ENCODE measurements at regions not wholly inside any gene's neighbourhood (a gene's known extent, or its start where the extent isn't known, plus 50 kb on each side); places are given as distances from the start of the nearest gene placed in this dataset.
"Not testable (repeated sequence)": the region's sequence is repeated elsewhere in the genome, so short reads cannot be mapped to it uniquely, and the experiment has no call there.

- FAIRE-seq (no peak), DNase-seq (ENCODE audit: insufficient read length) (no peak)
- no peak for TF ChIP-seq TAF1 (IDR thresholded peaks at IDR 0.05; ENCODE audit: borderline replicate concordance, low read depth, low read length)
- TF ChIP-seq POLR2AphosphoS5 (IDR thresholded peaks at IDR 0.05; ENCODE audit: low read depth, low read length): no peak
- no peak for TF ChIP-seq POLR2A (IDR thresholded peaks at IDR 0.05; ENCODE audit: low read depth, low read length)
Observed at GRCh38 chr5:152104211-152104610, 179.6 kb upstream of the GLRA1 start.

GRCh38 chr5:152102908-152103307, 178.3 kb upstream of the GLRA1 start:
- DNase-seq (ENCODE audit: insufficient read length): not testable (repeated sequence)
- FAIRE-seq: peak; percentile 57

GRCh38 chr5:152102057-152102456, 177.4 kb upstream of the GLRA1 start:
- DNase-seq (ENCODE audit: insufficient read length) (no peak), FAIRE-seq (no peak)
- TF ChIP-seq TAF1 (IDR thresholded peaks at IDR 0.05; ENCODE audit: borderline replicate concordance, low read depth, low read length): no peak
- TF ChIP-seq POLR2A (IDR thresholded peaks at IDR 0.05; ENCODE audit: low read depth, low read length): no peak
- no peak for TF ChIP-seq POLR2AphosphoS5 (IDR thresholded peaks at IDR 0.05; ENCODE audit: low read depth, low read length)

GRCh38 chr5:152100462-152100861, 175.8 kb upstream of the GLRA1 start:
- DNase-seq (ENCODE audit: insufficient read length) (no peak), FAIRE-seq (no peak)
- TF ChIP-seq POLR2A (IDR thresholded peaks at IDR 0.05; ENCODE audit: low read depth, low read length): no peak
- TF ChIP-seq POLR2AphosphoS5 (IDR thresholded peaks at IDR 0.05; ENCODE audit: low read depth, low read length): no peak
- no peak for TF ChIP-seq TAF1 (IDR thresholded peaks at IDR 0.05; ENCODE audit: borderline replicate concordance, low read depth, low read length)

GRCh38 chr5:152097128-152097527, 172.5 kb upstream of the GLRA1 start:
- DNase-seq (ENCODE audit: insufficient read length) (no peak), FAIRE-seq (no peak)
- TF ChIP-seq POLR2AphosphoS5 (IDR thresholded peaks at IDR 0.05; ENCODE audit: low read depth, low read length): no peak
- no peak for TF ChIP-seq TAF1 (IDR thresholded peaks at IDR 0.05; ENCODE audit: borderline replicate concordance, low read depth, low read length)
- TF ChIP-seq POLR2A (IDR thresholded peaks at IDR 0.05; ENCODE audit: low read depth, low read length): no peak

DNA sequence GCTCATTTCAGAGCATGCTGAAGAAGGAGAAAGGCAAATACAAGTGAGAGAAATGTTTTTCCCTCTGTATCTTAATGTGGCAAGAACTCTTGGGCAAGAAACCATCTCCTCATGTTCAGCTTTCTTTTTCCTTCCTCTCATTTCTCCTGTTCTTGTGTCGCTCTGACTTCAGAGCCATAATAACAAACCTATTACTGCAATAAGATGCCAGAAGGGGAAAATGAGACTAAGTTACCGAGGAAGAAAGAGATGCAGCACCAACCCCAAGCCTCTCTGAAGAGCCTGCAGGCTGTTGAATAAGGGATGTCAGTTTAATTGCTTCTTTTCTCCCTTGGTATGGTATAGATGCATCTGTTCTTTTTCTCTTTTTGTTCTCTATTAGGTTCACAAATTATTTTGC, 170.1 kb upstream of the GLRA1 start:
- no peak for FAIRE-seq
- no peak for TF ChIP-seq TAF1 (IDR thresholded peaks at IDR 0.05; ENCODE audit: borderline replicate concordance, low read depth, low read length)
- TF ChIP-seq POLR2A (IDR thresholded peaks at IDR 0.05; ENCODE audit: low read depth, low read length): no peak
- no peak for TF ChIP-seq POLR2AphosphoS5 (IDR thresholded peaks at IDR 0.05; ENCODE audit: low read depth, low read length)
- DNase-seq (ENCODE audit: insufficient read length): no peak

- FAIRE-seq: no peak
- no peak for TF ChIP-seq POLR2AphosphoS5 (IDR thresholded peaks at IDR 0.05; ENCODE audit: low read depth, low read length)
- TF ChIP-seq POLR2A (IDR thresholded peaks at IDR 0.05; ENCODE audit: low read depth, low read length): no peak
- DNase-seq (ENCODE audit: insufficient read length): no peak
Observed at GRCh38 chr5:152094060-152094459, 169.4 kb upstream of the GLRA1 start.

GRCh38 chr5:152092580-152092979, 167.9 kb upstream of the GLRA1 start:
- FAIRE-seq (no peak), DNase-seq (ENCODE audit: insufficient read length) (no peak)
- TF ChIP-seq POLR2A (IDR thresholded peaks at IDR 0.05; ENCODE audit: low read depth, low read length) (no peak), POLR2AphosphoS5 (IDR thresholded peaks at IDR 0.05; ENCODE audit: low read depth, low read length) (no peak), TAF1 (IDR thresholded peaks at IDR 0.05; ENCODE audit: borderline replicate concordance, low read depth, low read length) (no peak)

DNA sequence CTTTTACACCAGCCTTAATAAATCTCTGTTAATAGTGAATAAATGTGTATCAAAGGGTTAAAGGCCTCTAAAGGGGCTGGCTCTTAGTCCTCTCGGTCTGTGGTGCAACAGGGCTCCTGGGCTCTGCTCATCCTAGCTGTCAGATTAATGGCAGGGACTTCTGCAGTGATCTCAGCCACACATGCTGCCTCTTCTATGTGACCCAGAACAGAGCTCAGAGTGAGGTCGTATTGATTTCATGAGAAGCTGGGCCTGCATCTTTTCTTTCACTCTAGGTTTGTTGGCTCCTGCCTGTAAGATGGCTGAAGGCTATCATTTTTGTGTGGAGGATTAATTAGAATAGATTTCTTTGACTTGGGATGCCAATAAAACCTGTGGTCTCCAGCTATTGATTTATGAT, 165.0 kb upstream of the GLRA1 start:
- DNase-seq (ENCODE audit: insufficient read length): no peak
- TF ChIP-seq POLR2A (IDR thresholded peaks at IDR 0.05; ENCODE audit: low read depth, low read length) (no peak), TAF1 (IDR thresholded peaks at IDR 0.05; ENCODE audit: borderline replicate concordance, low read depth, low read length) (no peak), POLR2AphosphoS5 (IDR thresholded peaks at IDR 0.05; ENCODE audit: low read depth, low read length) (no peak)
- no peak for FAIRE-seq

- no peak for TF ChIP-seq POLR2A (IDR thresholded peaks at IDR 0.05; ENCODE audit: low read depth, low read length)
- TF ChIP-seq TAF1 (IDR thresholded peaks at IDR 0.05; ENCODE audit: borderline replicate concordance, low read depth, low read length): no peak
- no peak for TF ChIP-seq POLR2AphosphoS5 (IDR thresholded peaks at IDR 0.05; ENCODE audit: low read depth, low read length)
- FAIRE-seq (no peak), DNase-seq (ENCODE audit: insufficient read length) (no peak)
Observed at GRCh38 chr5:152086668-152087067, 162.0 kb upstream of the GLRA1 start.

DNA sequence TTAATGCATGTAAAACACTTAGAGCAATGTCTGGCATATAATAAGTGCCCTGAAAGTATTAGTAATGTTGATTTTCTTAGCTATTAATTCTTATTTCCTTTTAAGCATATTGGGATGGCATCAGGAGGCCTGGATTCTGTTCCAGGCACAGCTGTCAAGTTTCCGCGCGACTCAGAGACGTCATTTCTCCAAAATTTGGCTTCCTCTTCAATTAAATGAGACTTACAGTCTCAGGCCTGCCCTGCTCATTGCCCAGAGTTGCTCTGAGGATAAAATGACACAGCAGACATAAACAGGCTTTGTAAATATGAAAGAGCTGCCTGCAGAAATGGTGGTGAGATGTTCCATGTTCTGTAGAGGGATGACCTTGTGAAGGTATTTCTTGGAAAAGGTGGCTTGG, 159.8 kb upstream of the GLRA1 start:
- FAIRE-seq (no peak), DNase-seq (ENCODE audit: insufficient read length) (no peak)
- no peak for TF ChIP-seq POLR2A (IDR thresholded peaks at IDR 0.05; ENCODE audit: low read depth, low read length)
- TF ChIP-seq POLR2AphosphoS5 (IDR thresholded peaks at IDR 0.05; ENCODE audit: low read depth, low read length): no peak
- no peak for TF ChIP-seq TAF1 (IDR thresholded peaks at IDR 0.05; ENCODE audit: borderline replicate concordance, low read depth, low read length)

DNA sequence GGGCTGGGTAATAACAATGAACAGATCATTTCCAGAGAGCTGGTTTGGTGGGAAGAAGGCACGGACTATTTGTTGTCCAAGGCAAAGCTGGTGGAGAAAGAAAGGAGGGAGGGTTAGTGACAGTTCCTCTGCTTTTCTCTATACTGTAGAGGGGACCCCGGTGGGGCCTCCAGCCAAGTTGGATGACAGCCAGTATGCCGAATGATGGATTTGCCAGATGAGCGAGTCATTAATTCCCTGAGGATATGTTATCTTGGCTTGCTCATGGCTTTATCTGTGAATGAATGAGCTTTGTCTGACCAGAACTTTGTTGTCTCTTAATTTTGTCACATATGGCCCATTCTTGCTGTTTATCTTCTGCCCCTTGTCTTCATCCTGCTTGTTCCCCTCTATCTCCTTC, 158.6 kb upstream of the GLRA1 start:
- DNase-seq (ENCODE audit: insufficient read length) (no peak), FAIRE-seq (no peak)
- TF ChIP-seq TAF1 (IDR thresholded peaks at IDR 0.05; ENCODE audit: borderline replicate concordance, low read depth, low read length): no peak
- no peak for TF ChIP-seq POLR2AphosphoS5 (IDR thresholded peaks at IDR 0.05; ENCODE audit: low read depth, low read length)
- no peak for TF ChIP-seq POLR2A (IDR thresholded peaks at IDR 0.05; ENCODE audit: low read depth, low read length)

- no peak for FAIRE-seq
- TF ChIP-seq POLR2AphosphoS5 (IDR thresholded peaks at IDR 0.05; ENCODE audit: low read depth, low read length) (no peak), POLR2A (IDR thresholded peaks at IDR 0.05; ENCODE audit: low read depth, low read length) (no peak), TAF1 (IDR thresholded peaks at IDR 0.05; ENCODE audit: borderline replicate concordance, low read depth, low read length) (no peak)
- DNase-seq (ENCODE audit: insufficient read length): no peak
Observed at GRCh38 chr5:152072091-152072490, 147.4 kb upstream of the GLRA1 start.
